Glutamatergic neuron (in vitro differentiated cells): ENCODE measurements at regions not wholly inside any gene's neighbourhood (a gene's known extent, or its start where the extent isn't known, plus 50 kb on each side); places are given as distances from the start of the nearest gene placed in this dataset.

ENCODE experiments used
- DNase-seq: peaks from one replicate; pipeline ENCODE4 v3.0.0; 2022
- H3K27ac Mint-ChIP-seq: one replicate; pipeline ENCODE4 v1.8.0; 2020; ENCODE audit warnings: mild to moderate bottlenecking, mixed read lengths, inconsistent platforms; ENCODE audit not compliant: unreplicated experiment
- H3K27me3 Mint-ChIP-seq: one replicate; pipeline ENCODE4 v1.8.0; 2020; ENCODE audit warnings: mild to moderate bottlenecking, moderate library complexity, mixed read lengths, inconsistent platforms; ENCODE audit not compliant: unreplicated experiment
- H3K36me3 Mint-ChIP-seq: one replicate; pipeline ENCODE4 v1.8.0; 2020; ENCODE audit warnings: mild to moderate bottlenecking, mixed read lengths, inconsistent platforms; ENCODE audit not compliant: unreplicated experiment
- H3K4me1 Mint-ChIP-seq: one replicate; pipeline ENCODE4 v1.8.0; 2020; ENCODE audit warnings: mild to moderate bottlenecking, low read depth, mixed read lengths, inconsistent platforms; ENCODE audit not compliant: unreplicated experiment
- H3K4me3 Mint-ChIP-seq: one replicate; pipeline ENCODE4 v1.8.0; 2020; ENCODE audit warnings: mild to moderate bottlenecking, mixed read lengths, inconsistent platforms; ENCODE audit not compliant: unreplicated experiment
- H3K9me3 Mint-ChIP-seq: one replicate; pipeline ENCODE4 v1.8.0; 2020; ENCODE audit warnings: mild to moderate bottlenecking, moderate library complexity, mixed read lengths, inconsistent platforms; ENCODE audit not compliant: unreplicated experiment
- CTCF ChIP-seq: fragments of 200-600 bp; sonication (generic); IDR thresholded peaks from one replicate; pipeline ENCODE4 v1.5.0; 2021; ENCODE audit not compliant: partially characterized antibody, unreplicated experiment

- H3K27me3 Mint-ChIP-seq = peaks cover 4% of the 10 kb centered on the region
- H3K27ac Mint-ChIP-seq = no peak overlapping the region
- no peak for DNase-seq
- no peaks in the 10 kb centered on the region for H3K36me3 Mint-ChIP-seq
- no peak overlapping the region for H3K4me3 Mint-ChIP-seq
- H3K4me1 Mint-ChIP-seq = peaks cover 7% of the 10 kb centered on the region
- no peak for TF ChIP-seq CTCF
- peaks cover 4% of the 10 kb centered on the region for H3K9me3 Mint-ChIP-seq
Observed at GRCh38 chr1:30375156-30375555, 348.2 kb downstream of the MATN1 start.

GRCh38 chr1:30374400-30375070 is 348.9 kb downstream of the MATN1 start:
- no peak overlapping the region for H3K27ac Mint-ChIP-seq
- peaks cover 4% of the 10 kb centered on the region for H3K27me3 Mint-ChIP-seq
- peaks cover 4% of the 10 kb centered on the region for H3K9me3 Mint-ChIP-seq
- TF ChIP-seq CTCF = no peak
- H3K4me3 Mint-ChIP-seq = no peak overlapping the region
- H3K36me3 Mint-ChIP-seq = no peaks in the 10 kb centered on the region
- DNase-seq = no peak
- peaks cover 6% of the 10 kb centered on the region for H3K4me1 Mint-ChIP-seq

GRCh38 chr1:30373471-30374399 is 349.6 kb downstream of the MATN1 start:
- peaks cover 2% of the 10 kb centered on the region for H3K4me1 Mint-ChIP-seq
- peaks cover 6% of the 10 kb centered on the region for H3K27me3 Mint-ChIP-seq
- H3K27ac Mint-ChIP-seq = no peak overlapping the region
- peaks cover 4% of the 10 kb centered on the region for H3K9me3 Mint-ChIP-seq
- no peak overlapping the region for H3K4me3 Mint-ChIP-seq
- no peaks in the 10 kb centered on the region for H3K36me3 Mint-ChIP-seq
- TF ChIP-seq CTCF = no peak
- DNase-seq = no peak

- no peak overlapping the region for H3K4me3 Mint-ChIP-seq
- peaks cover 4% of the 10 kb centered on the region for H3K9me3 Mint-ChIP-seq
- DNase-seq = no peak
- TF ChIP-seq CTCF = no peak
- H3K27me3 Mint-ChIP-seq = peaks cover 6% of the 10 kb centered on the region
- H3K36me3 Mint-ChIP-seq = no peaks in the 10 kb centered on the region
- H3K27ac Mint-ChIP-seq = no peak overlapping the region
- peaks cover 2% of the 10 kb centered on the region for H3K4me1 Mint-ChIP-seq
Observed at GRCh38 chr1:30372792-30373433, 350.5 kb downstream of the MATN1 start.
